K562 (cell line): ENCODE measurements at regions not wholly inside any gene's neighbourhood (a gene's known extent, or its start where the extent isn't known, plus 50 kb on each side); places are given as distances from the start of the nearest gene placed in this dataset.

Experiments
- PCBP2 ChIP-seq: fragments of 200-400 bp; formaldehyde crosslinking; IDR thresholded peaks from 2 replicates; pipeline ENCODE4 v1.6.1; 2018; ENCODE audit warnings: low read length, low read depth, mild to moderate bottlenecking, moderate library complexity; ENCODE audit not compliant: poor library complexity, severe bottlenecking
- RAD21 ChIP-seq, 2 experiments: fragments of 250-450 bp in 1 of 2; fragments of 450-650 bp in 1 of 2; sonication (Bioruptor Pico) in 1 of 2; formaldehyde crosslinking in 1 of 2; IDR thresholded peaks in 1 of 2; conservative IDR thresholded peaks in 1 of 2; 2 replicates each; pipeline versions ENCODE4 v1.4.0 to v1.8.0; 2020 to 2022; ENCODE audit warnings: mild to moderate bottlenecking in 2 of 2, moderate library complexity in 1 of 2
- TEAD4 ChIP-seq, 2 experiments: sonication (generic) in 1 of 2; formaldehyde crosslinking in 1 of 2; IDR thresholded peaks; 2 replicates each; pipeline versions ENCODE4 v1.6.1 to v1.8.0; 2012 to 2022; ENCODE audit warnings: borderline replicate concordance in 1 of 2, inconsistent platforms in 1 of 2, low read length in 1 of 2, mild to moderate bottlenecking in 1 of 2, missing genetic modification reagents in 1 of 2
- TF ChIP-seq, protein P1 (sequence below), 3 experiments: IDR thresholded peaks in 2 of 3; conservative IDR thresholded peaks in 1 of 3; 2 replicates each; pipeline ENCODE4 v1.5.1; 2011 to 2012; ENCODE audit warnings: low read length in 3 of 3, mild to moderate bottlenecking in 3 of 3, control low read depth in 2 of 3, improper control_type of control experiment in 1 of 3, inconsistent platforms in 1 of 3, low read depth in 1 of 3, mixed read lengths in 1 of 3, moderate library complexity in 1 of 3; ENCODE audit not compliant: insufficient read depth in 2 of 3
- TF ChIP-seq, protein P2 (sequence below): fragments of 150-350 bp; conservative IDR thresholded peaks from 2 replicates; pipeline ENCODE4 v1.6.1; 2014; ENCODE audit warnings: low read length

DNA sequence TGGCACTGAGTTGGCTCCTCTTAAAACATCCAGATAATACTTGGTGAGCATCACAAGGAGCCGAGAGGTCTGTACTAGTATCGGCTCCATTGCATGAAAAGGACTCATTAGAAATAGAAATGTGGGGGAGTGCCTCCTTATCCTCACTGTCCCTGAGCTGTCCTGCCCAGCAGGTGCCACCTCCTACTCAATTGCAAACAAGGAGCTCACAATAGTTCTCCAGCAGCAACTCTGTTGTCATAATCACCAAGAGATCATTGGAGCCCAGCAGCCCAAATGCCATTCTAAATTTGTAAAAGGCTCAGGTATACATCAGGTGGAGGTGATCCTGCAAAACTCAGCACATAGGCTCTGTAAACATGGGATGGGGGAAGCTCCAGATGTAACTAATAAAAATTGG, 99.1 kb downstream of the PLK2 start:
- TF ChIP-seq, protein P1, sequence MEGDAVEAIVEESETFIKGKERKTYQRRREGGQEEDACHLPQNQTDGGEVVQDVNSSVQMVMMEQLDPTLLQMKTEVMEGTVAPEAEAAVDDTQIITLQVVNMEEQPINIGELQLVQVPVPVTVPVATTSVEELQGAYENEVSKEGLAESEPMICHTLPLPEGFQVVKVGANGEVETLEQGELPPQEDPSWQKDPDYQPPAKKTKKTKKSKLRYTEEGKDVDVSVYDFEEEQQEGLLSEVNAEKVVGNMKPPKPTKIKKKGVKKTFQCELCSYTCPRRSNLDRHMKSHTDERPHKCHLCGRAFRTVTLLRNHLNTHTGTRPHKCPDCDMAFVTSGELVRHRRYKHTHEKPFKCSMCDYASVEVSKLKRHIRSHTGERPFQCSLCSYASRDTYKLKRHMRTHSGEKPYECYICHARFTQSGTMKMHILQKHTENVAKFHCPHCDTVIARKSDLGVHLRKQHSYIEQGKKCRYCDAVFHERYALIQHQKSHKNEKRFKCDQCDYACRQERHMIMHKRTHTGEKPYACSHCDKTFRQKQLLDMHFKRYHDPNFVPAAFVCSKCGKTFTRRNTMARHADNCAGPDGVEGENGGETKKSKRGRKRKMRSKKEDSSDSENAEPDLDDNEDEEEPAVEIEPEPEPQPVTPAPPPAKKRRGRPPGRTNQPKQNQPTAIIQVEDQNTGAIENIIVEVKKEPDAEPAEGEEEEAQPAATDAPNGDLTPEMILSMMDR (IDR thresholded peaks at IDR 0.05 in 2 of 3, conservative IDR thresholded peaks at IDR 0.05 in 1 of 3; ENCODE audit: insufficient read depth in 2 of 3, low read depth in 1 of 3, low read length in 3 of 3) = no peak
- no peak for TF ChIP-seq PCBP2
- TF ChIP-seq, protein P2, sequence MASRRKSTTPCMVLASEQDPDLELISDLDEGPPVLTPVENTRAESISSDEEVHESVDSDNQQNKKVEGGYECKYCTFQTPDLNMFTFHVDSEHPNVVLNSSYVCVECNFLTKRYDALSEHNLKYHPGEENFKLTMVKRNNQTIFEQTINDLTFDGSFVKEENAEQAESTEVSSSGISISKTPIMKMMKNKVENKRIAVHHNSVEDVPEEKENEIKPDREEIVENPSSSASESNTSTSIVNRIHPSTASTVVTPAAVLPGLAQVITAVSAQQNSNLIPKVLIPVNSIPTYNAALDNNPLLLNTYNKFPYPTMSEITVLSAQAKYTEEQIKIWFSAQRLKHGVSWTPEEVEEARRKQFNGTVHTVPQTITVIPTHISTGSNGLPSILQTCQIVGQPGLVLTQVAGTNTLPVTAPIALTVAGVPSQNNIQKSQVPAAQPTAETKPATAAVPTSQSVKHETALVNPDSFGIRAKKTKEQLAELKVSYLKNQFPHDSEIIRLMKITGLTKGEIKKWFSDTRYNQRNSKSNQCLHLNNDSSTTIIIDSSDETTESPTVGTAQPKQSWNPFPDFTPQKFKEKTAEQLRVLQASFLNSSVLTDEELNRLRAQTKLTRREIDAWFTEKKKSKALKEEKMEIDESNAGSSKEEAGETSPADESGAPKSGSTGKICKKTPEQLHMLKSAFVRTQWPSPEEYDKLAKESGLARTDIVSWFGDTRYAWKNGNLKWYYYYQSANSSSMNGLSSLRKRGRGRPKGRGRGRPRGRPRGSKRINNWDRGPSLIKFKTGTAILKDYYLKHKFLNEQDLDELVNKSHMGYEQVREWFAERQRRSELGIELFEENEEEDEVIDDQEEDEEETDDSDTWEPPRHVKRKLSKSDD = no peak
- TF ChIP-seq RAD21 (CRISPR knock-in tag; conservative IDR thresholded peaks at IDR 0.05 in 1 of 2, IDR thresholded peaks at IDR 0.05 in 1 of 2) = no peak
- TF ChIP-seq TEAD4 (IDR thresholded peaks at IDR 0.05; ENCODE audit: low read length) = no peak
- no peak for TF ChIP-seq TEAD4 (CRISPR knock-in tag; IDR thresholded peaks at IDR 0.05; ENCODE audit: borderline replicate concordance)
